A673 (cell line): ENCODE measurements at regions not wholly inside any gene's neighbourhood (a gene's known extent, or its start where the extent isn't known, plus 50 kb on each side); places are given as distances from the start of the nearest gene placed in this dataset.

Source experiments
- EZH2 ChIP-seq: fragments of 200-600 bp; sonication (generic); IDR thresholded peaks from 2 replicates; pipeline ENCODE4 v1.6.1; 2017; ENCODE audit warnings: borderline replicate concordance, low read depth, mild to moderate bottlenecking, mixed read lengths, antibody characterized with exemption, low read length; ENCODE audit not compliant: poor library complexity, severe bottlenecking
- TF ChIP-seq, protein P1 (sequence below): fragments of 300-800, 200-600 bp; sonication (generic); conservative IDR thresholded peaks from 2 replicates; pipeline ENCODE4 v1.5.1; 2017; ENCODE audit warnings: low read depth, mild to moderate bottlenecking, antibody characterized with exemption, low read length, moderate library complexity, mixed read lengths

DNA sequence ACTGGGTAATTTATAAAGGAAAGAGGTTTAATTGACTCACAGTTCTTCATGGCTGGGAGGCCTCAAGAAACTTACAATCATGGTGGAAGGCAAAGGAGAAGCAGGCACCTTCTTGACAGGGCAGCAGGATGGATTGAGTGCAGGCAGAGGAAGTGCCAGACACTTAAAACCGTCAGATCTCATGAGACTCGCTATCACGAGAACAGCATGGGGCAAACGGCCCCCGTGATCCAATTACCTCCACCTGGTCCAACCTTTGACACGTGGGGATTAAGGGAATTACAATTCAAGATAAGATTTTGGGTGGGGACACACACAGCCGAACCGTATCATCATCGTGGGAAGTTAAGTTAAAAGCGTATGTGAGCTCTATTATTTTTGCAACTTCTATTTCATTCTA is 71.4 kb upstream of the SYN3 start:
- TF ChIP-seq, protein P1, sequence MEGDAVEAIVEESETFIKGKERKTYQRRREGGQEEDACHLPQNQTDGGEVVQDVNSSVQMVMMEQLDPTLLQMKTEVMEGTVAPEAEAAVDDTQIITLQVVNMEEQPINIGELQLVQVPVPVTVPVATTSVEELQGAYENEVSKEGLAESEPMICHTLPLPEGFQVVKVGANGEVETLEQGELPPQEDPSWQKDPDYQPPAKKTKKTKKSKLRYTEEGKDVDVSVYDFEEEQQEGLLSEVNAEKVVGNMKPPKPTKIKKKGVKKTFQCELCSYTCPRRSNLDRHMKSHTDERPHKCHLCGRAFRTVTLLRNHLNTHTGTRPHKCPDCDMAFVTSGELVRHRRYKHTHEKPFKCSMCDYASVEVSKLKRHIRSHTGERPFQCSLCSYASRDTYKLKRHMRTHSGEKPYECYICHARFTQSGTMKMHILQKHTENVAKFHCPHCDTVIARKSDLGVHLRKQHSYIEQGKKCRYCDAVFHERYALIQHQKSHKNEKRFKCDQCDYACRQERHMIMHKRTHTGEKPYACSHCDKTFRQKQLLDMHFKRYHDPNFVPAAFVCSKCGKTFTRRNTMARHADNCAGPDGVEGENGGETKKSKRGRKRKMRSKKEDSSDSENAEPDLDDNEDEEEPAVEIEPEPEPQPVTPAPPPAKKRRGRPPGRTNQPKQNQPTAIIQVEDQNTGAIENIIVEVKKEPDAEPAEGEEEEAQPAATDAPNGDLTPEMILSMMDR: no peak
- no peak for TF ChIP-seq EZH2
